Stimulated activated CD8-positive, alpha-beta memory T cell treated with anti-CD3 and anti-CD28 coated beads, Interleukin-12 subunit alpha, Interleukin-12 subunit beta, amount 100 ng/mL, for 24 hours (primary cell): ENCODE measurements at regions not wholly inside any gene's neighbourhood (a gene's known extent, or its start where the extent isn't known, plus 50 kb on each side); places are given as distances from the start of the nearest gene placed in this dataset.
"Not testable (repeated sequence)": the region's sequence is repeated elsewhere in the genome, so short reads cannot be mapped to it uniquely, and the experiment has no call there.

Experiments
- DNase-seq: peaks from one replicate; pipeline ENCODE4 v3.0.0-alpha.2; 2020; ENCODE audit errors: extremely low read depth

DNA sequence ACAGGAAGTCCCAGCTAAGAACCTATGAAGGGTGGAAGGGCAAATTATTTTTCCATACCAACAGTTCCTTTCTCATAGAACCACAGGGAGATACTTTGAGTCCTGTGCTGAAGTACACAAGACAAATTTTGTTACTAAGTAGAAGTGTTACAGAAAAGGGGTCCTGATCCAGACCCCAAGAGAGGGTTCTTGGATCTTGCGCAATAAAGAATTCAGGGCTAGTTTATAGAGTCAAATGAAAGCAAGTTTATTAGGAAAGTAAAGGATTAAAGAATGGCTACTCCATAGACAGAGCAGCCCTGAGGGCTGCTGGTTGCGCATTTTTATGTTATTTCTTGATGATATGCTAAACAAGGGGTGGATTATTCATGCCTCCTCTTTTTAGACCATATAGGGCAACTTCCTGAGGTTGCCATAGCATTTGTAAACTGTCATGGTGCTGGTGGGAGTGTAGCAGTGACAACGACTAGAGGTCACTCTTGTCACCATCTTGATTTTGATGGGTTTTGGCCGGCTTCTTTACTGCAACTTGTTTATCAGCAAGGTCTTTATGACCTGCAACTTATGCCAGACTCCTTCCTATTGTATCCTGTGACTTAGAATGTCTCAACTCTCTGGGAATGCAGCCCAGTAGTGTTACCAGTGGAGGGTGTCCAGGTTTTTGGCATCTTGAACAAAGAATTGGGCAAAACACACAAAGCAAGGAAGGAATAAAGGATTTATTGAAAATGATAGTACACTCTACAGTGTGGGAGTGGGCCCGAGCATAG lies 409.4 kb downstream of the SH2D4B start:
- DNase-seq: no peak

DNA sequence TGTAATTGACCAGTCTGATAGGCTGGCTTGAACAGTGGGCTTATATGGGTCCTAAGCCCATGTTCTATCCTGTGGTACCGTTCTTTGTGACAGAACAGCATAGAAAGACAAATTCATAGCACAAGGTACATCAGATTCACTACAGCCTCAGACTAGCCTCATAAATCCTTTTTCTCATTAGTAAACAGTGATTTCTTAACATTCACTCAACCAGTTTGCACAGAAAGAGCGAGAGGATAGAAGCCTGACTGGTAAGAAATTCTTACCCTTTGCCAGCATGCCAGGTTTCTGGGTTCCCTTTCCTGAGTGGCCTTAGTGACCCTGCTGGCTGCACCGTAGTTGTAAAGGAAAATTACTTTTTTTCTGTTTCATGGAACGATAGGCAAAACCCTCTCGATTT lies 412.1 kb downstream of the SH2D4B start:
- no peak for DNase-seq

DNA sequence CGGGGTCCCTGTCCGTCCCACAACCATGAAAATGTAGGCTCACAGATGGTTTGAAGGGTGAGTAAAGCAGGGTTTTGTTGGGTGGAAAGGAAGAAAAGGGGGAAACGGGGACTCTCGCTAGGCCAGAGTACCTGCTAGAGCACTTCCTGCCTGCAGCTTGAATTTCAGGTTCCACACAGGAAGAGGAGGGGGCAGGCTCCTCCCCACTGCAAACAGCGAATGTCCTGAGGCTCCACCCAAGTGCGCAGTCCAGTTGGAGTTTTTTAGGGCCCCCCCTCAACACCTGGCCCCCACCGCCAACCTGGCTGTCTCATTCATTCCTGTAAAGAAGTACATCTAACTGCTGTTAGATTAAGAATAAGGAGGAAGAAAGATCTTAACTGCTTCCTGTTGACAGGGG lies 414.7 kb downstream of the SH2D4B start:
- DNase-seq: no peak

DNA sequence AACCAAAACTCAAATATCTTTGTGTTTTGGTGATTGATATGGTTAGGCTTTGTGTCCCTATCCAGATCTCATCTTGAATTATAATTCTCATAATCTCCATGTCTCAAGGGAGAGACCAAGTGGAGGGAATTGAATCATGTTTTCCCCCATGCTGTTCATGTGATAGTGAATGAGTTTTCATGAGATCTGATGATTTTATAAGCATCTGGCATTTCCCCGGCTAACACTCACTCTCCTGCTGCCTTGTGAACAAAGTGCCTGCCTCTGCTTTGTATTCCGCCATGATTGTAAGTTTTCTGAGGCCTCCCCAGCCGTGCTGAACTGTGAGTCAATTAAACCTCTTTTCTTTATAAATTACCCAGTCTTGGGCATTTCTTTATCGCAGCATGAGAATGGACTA lies 419.5 kb downstream of the SH2D4B start:
- no peak for DNase-seq

DNA sequence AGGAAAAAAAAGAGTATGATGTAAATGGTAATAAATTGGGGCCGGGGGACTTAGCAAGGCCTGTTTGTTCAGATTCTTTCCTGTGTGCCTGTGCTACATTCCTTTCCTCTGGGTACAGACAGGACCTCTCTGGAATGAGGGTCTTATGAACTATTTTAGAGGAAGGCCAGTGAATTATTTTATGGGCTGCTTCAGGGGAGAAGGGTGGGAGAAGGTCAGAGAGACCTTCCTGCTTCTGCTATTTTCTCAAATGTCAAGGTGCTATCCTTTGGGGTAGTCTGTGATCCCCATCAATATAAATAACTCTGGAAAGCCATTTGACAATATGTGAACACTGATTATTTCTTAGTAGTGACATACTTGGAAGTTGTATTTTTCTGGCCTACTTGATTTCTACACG lies 426.5 kb downstream of the SH2D4B start:
- no peak for DNase-seq

DNA sequence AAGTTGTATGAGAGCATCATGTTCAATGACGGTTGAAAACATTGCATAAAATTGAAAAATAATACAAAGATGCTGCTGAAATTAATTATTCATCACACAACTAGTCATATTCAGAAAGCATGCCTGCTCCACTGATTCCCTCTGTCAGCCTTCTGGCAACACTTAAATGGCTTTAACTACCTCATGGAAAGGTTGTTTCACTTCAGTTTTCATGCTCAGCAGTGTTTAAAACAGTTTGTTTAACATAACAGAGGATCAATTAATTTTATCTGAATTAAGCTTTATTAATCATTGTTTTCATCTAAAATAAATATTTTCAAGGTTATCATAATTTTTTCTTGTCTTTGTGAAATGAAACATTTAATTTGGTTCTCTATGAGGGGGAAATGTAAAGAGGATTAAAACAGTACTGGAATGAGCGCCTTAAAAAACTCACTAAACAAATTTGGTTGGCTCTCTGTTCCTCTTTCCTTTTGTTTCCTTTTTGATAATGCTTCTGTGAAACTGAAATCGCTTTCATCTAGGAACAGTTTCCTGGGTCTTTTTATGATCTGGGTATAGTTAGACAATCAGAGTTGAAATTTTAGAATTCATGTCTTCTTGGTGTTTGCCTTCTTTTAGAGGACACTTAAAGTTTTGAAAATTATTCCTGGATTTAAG lies 427.4 kb downstream of the SH2D4B start:
- DNase-seq: no peak

DNA sequence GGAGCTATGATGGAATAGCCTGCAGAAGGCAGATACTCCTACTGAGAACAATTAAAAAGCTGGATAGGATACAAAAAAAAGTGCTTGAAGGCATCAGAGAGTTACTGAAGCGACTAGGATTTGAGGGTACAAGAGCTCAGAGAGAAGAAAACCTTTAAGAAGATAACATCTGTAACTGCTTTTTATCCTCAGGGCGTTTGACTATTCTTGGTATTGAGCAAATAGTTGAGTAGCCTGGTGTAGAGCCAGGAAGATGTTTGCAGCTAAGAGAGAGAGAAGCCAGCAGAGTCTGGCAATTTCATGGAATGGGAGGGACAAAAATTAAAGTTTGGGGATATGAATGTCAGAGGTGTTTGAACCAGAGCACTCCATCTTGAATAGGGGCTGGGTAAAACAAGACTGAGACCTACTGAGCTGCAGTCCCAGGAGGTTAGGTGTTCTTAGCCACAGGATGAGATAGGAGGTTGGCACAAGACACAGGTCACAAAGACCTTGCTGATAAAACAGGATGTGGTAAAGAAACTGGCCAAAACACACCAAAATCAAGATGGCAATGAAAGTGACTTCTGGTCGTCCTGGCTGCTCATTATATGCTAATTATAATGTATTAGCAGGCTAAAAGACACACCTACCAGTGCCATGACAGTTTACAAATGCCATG lies 428.8 kb downstream of the SH2D4B start:
- DNase-seq: no peak

DNA sequence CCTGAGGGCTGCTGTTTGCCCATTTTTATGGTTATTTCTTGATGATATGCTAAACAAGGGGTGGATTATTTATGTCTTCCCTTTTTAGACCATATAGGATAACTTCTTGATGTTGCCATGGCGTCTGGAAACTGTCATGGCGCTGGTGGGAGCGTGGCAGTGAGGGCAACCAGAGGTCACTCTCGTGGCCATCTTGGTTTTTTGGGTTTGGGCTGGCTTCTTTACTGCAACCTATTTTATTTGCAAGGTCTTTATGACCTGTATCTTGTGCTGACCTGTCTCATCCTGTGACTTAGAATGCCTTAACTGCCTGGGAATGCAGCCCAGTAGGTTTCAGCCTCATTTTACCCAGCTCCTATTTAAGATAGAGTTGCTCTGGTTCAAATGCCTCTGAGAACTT lies 429.7 kb downstream of the SH2D4B start:
- DNase-seq: not testable (repeated sequence)

DNA sequence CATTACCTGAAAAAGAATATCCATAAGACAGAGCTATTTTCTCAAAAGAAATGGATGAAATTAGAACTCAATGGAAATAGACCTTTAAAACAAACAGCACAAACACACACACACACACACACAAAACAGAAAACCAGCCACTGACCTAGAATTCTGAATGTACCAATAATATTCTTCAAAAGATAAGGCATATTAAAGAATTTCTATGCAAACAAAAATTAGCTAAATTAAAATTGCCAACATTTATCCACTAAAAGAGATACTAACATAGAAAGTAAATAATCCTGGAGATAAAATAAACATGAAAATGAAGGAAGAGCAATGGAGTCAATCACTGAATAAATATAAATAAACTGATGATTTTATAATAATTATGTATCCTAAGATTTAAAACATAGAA lies 431.2 kb downstream of the SH2D4B start:
- no peak for DNase-seq

DNA sequence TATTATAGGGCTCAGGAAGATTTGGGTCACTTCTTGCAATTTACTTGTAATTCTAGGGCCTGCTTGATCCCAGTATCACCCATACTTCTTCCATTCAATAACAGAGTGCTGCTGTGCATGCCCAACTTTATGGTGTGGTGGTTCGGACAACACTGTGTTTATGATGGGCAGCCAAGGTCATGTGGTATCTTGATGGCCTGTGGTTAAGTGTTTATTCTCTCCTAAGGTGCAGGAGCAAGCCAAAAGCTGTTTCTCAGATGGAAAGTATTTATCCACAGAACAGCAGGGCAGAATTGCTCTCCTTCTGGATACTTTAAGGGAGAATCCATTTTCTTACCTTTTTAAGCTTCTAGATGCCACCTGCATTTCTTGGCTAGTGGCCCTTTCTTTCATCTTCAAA lies 433.8 kb downstream of the SH2D4B start:
- no peak for DNase-seq

DNA sequence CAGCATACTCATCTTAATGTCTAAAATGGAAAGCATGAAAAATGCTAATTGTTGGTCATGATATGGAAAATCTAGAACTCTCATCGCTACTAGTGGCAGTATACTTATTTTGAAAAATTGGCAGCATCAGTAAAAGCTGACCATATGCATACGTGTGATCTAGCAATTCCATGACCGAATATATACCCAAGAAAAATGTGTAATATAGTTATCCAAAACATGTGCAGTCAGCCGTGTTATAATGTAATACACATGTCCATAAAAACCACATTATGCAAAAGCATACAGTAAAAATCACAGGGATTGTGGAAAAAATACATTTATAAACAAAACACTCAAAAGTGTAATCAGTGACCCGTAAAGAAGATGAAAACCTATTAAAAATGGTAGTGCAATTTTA lies 439.0 kb downstream of the SH2D4B start:
- DNase-seq: no peak

DNA sequence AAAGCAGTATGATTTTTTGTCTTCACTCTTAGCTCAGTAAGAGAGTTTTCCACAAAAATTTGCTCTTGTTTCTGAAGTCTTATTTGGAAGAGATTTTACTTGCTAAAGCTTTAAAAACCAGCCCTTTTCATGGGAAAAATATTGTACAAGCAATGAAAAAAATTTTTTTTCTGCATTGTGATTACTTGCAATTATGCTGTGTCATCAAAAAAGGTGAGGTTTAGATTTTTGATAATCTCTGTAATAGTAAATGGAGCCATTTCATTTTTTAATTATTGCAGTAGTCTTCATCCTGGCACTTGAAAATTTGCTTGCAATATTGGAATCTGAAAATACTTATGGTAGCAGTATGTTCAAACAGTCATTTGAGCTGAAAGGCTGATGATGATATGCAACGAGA lies 447.4 kb downstream of the SH2D4B start:
- no peak for DNase-seq

DNA sequence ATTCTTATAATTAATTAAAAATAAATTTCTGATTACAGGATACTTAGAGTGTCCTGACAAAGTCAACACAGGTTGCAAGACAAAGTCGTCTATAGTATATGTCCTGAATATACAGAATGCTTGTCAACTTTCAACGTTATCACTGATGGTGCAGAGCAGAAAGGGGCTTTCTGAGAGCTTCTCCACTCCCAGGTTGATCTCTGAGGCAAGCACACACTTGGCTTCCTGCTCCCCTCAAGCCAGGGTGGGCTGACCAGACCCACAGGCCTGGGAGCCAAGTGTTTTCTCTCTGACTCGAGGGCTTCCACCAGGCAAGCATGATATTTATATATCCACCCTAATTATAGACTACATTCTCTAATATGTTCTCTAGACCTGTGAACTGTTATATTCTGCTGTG lies 448.9 kb downstream of the SH2D4B start:
- DNase-seq: no peak

DNA sequence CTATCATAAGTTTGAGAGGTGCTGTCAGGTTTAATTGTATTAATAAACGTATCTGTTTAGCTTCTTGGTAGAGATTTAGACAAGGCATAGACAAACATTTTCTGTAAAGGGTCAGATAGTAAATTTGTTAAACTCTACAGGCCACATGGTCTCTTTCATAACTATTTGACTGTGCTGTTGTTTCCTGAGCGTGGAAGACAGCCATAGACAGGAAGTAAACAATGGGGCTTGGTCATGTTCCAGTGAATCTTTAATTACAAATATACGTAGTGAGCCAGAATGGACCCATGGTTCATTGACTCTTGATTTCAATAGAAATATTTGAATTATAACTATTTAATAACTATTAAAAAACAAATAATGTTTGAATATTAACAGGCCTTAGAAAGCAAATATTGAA lies 451.1 kb downstream of the SH2D4B start:
- no peak for DNase-seq

DNA sequence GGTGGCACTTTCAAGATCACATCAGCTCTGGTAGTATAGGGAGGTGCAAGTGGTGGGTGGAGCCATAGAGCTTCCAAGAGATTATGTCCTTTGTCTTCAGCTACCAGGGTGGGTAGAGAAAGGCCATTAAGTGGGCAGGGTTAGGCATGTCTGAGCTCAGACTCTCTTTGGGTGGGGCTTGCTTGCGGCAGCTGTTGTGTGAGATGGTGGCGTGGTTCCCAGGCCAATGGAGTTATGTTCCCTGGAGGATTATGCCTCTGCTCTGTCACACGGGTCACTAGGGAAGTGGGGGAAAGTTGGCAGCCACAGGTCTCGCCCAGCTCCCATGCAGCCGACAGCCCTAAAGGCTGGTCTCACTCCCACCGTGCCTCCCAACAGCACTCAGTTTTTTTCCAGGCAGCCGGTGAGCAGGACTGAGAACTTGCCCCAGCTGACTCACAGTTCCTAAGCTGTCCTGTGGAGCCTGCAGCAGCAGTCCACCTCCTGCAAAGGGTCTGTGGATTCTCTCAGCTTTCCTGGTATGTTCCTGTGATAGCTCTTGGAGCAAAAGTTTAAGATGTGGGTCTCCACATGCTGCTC lies 459.0 kb downstream of the SH2D4B start:
- DNase-seq: no peak

DNA sequence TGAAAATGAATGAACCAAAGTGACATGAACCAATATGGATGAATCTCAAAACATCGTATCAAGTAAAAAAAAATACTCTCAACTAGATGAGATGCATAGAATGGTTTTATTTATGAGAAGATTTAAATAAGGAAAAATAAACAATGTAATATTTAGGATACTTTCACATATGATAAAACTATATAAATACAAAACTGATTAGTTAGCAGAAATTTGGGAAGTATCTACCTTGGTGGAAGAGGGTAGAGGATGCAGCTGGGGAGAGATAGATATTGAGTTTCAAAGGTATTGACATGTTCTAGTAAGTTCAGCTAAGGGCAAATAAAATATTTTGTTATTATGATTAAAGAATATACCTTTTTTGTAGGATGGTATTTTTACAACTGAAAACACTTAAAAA lies 463.1 kb downstream of the SH2D4B start:
- no peak for DNase-seq

DNA sequence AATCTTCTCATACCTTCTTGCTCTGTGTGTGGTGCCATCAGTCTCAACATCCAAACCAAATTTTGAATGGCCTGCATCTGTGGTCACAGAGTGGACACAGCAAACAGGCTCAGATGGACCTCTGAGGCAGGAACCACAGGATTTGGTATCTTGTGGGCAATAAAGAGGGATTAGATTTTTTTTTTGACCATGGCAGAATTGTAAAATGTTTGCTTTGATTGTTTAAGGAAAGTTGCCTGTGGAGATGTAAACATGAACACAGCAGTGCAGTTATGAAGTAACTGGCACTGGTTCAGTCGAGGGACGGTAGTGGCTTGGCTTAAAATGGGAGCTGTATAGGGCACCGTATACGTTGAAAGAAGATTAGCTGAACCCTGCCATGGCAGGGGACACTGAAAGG lies 464.7 kb downstream of the SH2D4B start:
- DNase-seq: no peak

DNA sequence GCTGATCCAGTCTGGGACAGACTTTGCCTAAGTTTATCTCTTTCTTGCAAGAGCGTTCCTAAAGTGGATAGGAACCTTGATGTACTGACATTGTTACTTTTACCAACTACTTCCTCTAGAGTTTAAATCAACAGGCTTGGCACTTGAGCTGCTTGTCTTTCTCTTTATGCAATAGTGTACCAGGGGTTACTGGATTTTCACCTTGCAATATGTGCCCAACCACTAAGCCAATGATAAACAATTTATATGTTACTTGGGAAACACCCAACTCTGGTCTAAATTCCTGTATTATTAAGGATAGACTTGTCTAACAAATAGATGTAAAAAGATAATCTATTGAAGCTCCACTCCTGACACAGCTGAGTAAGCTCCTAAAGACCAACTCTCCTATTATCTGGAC lies 470.2 kb downstream of the SH2D4B start:
- no peak for DNase-seq

DNA sequence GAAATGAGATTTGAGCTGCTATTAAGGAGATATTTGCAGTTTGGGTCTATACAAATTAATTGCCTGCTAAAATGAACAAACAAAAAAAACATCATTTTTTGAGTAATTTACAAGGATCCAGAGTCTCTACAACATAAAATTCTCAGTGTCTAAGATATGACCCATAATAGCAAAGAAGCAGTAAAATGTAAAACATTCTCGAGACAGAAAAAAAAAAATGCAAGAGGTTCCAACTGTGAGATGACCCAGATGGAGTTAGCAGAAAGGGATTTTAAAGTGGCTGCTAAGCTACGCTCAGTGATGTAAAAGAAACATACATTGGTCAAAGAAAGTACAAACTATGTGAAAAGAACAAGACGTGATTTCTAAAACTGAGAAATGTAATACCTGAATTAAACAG lies 471.0 kb downstream of the SH2D4B start:
- DNase-seq: no peak

DNA sequence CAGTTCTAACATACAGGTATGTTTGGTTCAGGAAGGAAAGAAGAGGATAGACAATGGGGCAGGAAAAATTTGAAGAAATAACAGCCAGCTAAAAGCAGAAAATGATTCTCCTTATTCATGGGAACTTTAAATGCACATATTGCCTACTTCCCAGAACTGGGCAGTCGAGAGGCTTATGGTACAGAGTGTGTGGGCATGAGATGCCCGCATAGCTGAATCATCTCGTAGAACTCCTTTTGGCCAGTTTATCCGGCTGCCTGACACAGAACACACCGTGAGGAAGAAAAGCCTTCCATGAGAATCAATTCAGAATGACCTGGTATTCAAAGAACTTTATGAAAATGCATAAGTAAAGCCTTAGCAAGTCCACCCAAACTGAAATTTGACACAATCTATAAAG lies 471.6 kb downstream of the SH2D4B start:
- DNase-seq: no peak

DNA sequence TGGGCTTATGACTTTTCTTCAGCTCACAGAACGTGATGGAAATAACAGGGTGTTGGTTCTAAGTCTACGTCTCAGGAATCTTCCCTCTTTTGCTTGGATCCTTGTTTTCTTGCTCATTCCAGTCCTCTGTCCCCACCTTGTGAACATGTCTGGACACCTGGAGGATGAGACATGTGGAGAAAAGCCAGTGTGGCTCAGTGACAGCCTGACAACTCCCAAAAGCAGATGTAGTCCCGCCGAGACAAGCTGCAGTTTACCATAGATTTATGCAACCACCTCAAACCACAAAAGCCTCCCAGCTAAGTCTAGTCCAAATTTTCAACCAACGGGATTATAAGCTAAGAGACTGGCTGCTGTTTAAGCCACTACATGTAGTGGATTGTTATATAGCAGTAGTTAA lies 476.1 kb downstream of the SH2D4B start:
- DNase-seq: no peak

DNA sequence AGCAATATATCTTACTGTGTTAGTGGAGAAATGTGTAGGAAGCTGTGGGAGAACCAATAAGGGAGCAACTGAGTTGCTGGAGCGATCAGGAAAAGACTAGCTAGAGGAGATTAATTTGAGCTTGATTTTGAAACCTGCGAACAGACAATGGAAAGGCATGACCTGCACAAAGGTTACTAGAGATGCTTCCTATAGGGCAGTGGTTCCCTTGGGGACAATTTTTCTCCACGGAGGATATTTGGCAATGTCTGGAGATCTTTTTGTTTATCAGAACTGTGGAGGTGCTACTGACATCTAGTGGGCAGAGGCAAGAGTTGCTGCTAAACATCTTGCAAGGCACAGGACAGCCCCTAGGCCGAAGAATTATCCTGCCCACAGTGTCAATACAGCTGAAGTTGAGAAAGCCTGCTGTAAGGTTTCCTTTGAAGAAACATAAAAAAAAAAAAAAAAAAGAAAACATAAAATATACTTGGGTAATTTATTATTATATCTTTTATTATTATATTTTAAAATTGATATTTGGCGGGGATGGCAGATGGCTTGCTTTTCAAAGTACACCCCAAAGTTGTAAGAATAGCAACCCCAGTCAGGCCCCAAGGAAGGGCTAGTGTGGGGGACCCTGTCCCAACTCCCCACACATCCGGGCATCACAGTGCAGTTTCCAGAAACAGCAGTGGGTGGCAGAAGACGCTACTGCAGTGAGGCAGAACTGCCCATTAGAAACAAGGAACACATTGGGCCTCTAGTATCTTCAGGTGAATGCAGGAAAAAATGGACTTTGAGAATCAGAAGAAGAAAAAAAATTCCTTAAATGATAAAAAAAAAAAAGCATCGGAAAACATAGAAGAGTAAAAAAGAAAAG lies 481.6 kb downstream of the SH2D4B start:
- no peak for DNase-seq
